GM10248 (cell line): ENCODE measurements at regions not wholly inside any gene's neighbourhood (a gene's known extent, or its start where the extent isn't known, plus 50 kb on each side); places are given as distances from the start of the nearest gene placed in this dataset.

Experiments used
- CTCF ChIA-PET: fragments of 300-600 bp; sonication (Branson Sonifier 250); formaldehyde crosslinking; extraction: SDS; loops from one replicate; lab custom pipeline; 2021; ENCODE audit warnings: antibody characterized with exemption; lab: Yijun Ruan, JAX
- POLR2A ChIA-PET: fragments of 350-650 bp; sonication (Branson Sonifier 250); formaldehyde crosslinking; extraction: SDS; loops from one replicate; lab custom pipeline; 2020; ENCODE audit warnings: antibody characterized with exemption; lab: Yijun Ruan, JAX
- DNase-seq: peaks from one replicate; pipeline ENCODE4 v3.0.0; 2012; ENCODE audit errors: extremely low spot score
- CTCF ChIP-seq: IDR thresholded peaks from 2 replicates; pipeline ENCODE4 v1.5.1; 2012; ENCODE audit warnings: mild to moderate bottlenecking, low read depth; ENCODE audit errors: extremely low read depth, missing control alignments, control extremely low read depth

GRCh38 chr6:165999279-165999678 is 168.4 kb downstream of the TBXT start:
- CTCF ChIA-PET: no interaction called here
- DNase-seq: no peak
- POLR2A ChIA-PET: no interaction called here
- TF ChIP-seq CTCF: no peak

- DNase-seq: no peak
- POLR2A ChIA-PET: no interaction called here
- no peak for TF ChIP-seq CTCF
- CTCF ChIA-PET: no interaction called here
Observed at GRCh38 chr6:165998072-165998471, 169.6 kb downstream of the TBXT start.

GRCh38 chr6:165991341-165991740 is 176.3 kb downstream of the TBXT start:
- CTCF ChIA-PET: no interaction called here
- TF ChIP-seq CTCF: no peak
- DNase-seq: no peak
- POLR2A ChIA-PET: no interaction called here

GRCh38 chr6:165990216-165990615 is 177.4 kb downstream of the TBXT start:
- no peak for TF ChIP-seq CTCF
- CTCF ChIA-PET: interaction anchor here (0.6 to 1.3 kb wide), 2 partner anchors 9 to 115 kb away, joined by 3 read pairs; no protein-coding TSS in a partner anchor
- no peak for DNase-seq
- POLR2A ChIA-PET: no interaction called here

- ChIA-PET POLR2A (no interaction called here), CTCF (no interaction called here)
- no peak for TF ChIP-seq CTCF
- no peak for DNase-seq
Observed at GRCh38 chr6:165988757-165989456, 178.7 kb downstream of the TBXT start.

GRCh38 chr6:165988302-165988756 is 179.3 kb downstream of the TBXT start:
- CTCF ChIA-PET: no interaction called here
- DNase-seq: no peak
- POLR2A ChIA-PET: no interaction called here
- no peak for TF ChIP-seq CTCF
